ENCODE measurements at regions not wholly inside any gene's neighbourhood (a gene's known extent, or its start where the extent isn't known, plus 50 kb on each side); places are given as distances from the start of the nearest gene placed in this dataset.
A peak's percentile ranks its signal among the peaks of the same experiment; 100 is the strongest.

DNA sequence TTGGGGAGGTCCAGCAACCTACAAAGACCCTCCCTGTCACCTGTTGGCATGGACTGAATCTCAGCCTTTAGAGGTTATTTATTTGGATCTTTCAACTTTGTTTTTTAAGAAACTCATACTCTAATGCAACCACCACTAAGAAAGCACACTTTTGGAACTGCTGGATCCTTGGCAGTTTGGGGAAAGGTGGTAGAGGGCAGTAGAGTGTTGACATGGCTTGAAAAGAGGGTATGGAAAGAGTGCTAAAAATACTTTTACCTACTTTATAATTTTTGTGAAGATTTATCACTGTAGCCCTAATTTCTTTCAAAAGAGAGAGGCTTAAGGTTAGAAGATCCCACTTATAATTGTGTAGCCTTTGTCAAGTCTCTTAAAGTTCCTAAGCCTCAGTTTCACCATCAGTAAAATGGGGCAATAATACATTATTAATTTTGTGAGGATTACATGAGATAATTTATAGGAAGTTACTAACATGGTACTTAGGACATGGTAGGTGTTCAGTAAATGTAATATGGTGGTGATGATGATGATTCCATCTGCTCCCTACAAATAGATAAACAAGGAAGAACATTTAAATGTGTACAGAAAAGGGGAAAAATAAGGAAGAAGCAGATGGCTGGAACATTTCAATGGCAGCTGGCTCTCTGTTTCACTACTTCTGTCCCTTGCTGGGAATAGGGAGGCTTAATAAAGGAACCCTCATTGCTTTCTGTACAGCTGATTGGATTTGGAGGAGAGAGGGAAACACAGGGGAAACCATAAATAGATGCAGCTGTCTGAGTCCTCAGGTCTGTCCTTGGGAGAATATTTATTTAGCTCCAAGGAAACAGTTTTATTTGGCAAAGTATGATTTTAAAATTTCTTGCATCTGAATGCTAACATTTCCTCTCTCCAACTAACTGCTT, 208.4 kb upstream of the ADAMTS9 start:
- in situ Hi-C loops (cut with MboI; ENCODE audit: low pct_unique_long_range_greater_than_20kb in 2 of 9, low sequenced_read_pairs in 9 of 9, unreplicated experiment in 9 of 9), result no loop called here
- no peak for ATAC-seq (replicated peaks in 6 of 8)
- H3K4me3 ChIP-seq, result no peak overlapping the region
- peaks cover 0 to 5% of the 10 kb centered on the region in 2 donors for H3K4me1 ChIP-seq (replicated peaks in 1 of 2)
- no peak overlapping the region for H3K27ac ChIP-seq

DNA sequence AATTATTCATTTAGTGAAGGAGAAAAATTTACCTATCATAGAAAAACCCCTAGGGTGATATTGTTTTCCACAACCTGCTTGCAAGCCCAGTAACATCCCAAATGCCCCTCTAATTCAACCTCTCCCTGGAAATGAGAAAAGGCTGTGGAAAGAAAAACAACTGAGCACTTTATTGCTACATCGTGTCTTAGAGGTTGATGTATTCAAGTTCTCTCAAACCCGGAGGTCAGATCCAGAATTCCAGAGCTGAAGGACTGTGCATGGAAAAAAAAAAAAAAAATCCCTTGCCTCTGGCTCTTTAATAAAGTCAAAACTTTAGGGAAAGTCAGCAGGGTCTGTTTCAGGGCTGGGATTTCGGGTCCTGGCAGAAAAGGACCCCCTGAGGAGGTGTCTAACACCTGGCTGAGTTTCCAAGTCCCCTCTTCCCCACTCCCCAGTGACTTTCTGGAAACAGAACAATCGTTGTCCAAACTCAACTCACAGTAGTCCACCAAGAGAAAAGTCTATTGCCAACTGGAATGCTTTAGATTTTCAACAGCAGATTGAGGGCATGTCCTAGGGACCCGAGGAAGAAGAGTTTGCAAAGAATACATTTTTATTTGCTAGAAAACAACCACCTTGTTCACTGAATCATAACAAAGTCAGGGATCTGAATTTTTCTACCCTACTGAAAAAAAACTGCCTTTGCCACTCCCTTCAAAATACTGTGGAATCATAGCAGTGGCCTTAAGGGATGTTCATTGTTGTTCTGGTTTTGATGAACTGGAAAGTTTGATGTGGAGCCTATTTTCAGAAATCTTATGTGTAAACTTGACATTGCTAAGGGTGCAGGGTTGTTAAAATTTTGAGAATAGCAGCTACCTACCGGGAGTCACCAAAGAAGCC, 207.5 kb upstream of the ADAMTS9 start:
- peaks cover 3 to 8% of the 10 kb centered on the region in 2 donors for H3K4me1 ChIP-seq (replicated peaks in 1 of 2)
- H3K4me3 ChIP-seq, result no peak overlapping the region
- in situ Hi-C loops (cut with MboI; ENCODE audit: low pct_unique_long_range_greater_than_20kb in 2 of 9, low sequenced_read_pairs in 9 of 9, unreplicated experiment in 9 of 9), result no loop called here
- no peak overlapping the region for H3K27ac ChIP-seq
- no peak for ATAC-seq (replicated peaks in 6 of 8)
- 26 to 100% (median 46%) methylated on average over 1 to 6 of the region's 6 CpGs; no CpG with 5 or more reads in 1 of the 10 experiments for WGBS, 10 experiments

DNA sequence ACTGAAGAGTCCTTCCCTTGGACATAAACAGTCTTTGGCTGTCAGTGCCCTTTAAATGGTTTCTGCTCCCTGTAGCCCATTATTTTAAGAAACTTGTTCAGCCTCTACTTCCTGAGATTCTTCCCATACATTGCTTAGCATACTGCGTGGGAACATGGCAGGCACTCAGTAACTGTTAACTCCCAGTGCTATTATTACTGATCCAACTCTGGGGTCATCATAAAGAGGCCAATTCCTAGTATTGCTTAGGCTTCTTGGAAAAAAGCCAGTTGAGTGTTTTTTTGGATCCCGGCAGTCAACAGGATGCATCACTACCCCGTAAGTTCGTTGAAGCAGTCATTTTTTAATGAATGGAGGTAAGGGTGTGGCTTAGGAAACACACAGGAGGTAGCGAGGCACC, 206.2 kb upstream of the ADAMTS9 start:
- no peak for ATAC-seq (replicated peaks in 6 of 8)
- 50 to 100% (median 90%) methylated on average over 1 to 5 of the region's 5 CpGs; no CpG with 5 or more reads in 3 of the 10 experiments for WGBS, 10 experiments
- in situ Hi-C loops (cut with MboI; ENCODE audit: low pct_unique_long_range_greater_than_20kb in 2 of 9, low sequenced_read_pairs in 9 of 9, unreplicated experiment in 9 of 9), result no loop called here
- Histone ChIP-seq H3K27ac (no peak overlapping the region), H3K4me1 (replicated peaks in 1 of 2) (peaks cover 9 to 11% of the 10 kb centered on the region in 2 donors), H3K4me3 (no peak overlapping the region)

DNA sequence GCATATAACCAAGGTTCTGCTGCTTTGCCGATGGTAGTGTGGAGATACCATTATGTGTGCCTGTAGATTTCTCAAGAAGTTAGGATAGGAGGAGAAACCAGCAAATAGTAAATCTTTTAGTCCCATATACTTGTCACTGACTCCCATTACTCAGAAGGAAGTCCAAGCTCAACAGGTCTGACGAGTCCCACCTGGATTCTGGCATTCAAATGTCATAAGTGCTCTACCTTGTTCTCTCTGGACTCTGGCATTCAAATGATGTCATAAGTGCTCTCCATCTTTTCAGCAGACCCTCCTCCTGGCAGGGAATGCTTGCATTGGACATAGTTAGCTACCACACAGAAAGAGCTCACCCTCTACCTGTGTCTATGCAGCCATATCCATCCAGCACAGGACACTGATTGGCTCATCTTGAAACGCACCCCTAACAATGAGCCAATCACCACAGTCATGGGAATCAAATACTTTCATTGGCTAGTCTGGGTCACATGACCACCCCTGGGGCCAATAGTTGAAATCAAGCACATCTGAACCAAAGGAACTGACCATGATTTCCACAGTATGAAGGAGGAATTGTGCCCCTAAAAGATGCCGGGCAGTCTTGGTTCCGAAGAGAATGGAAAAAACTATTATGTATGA, 205.0 kb upstream of the ADAMTS9 start:
- Histone ChIP-seq H3K4me1 (replicated peaks in 1 of 2) (peaks cover 9 to 11% of the 10 kb centered on the region in 2 donors), H3K27ac (no peak overlapping the region), H3K4me3 (no peak overlapping the region)
- 40 to 100% (median 100%) methylated on average over 1 to 5 of the region's 5 CpGs; no CpG with 5 or more reads in 1 of the 10 experiments for WGBS, 10 experiments
- no peak for ATAC-seq (replicated peaks in 6 of 8)
- in situ Hi-C loops (cut with MboI; ENCODE audit: low pct_unique_long_range_greater_than_20kb in 2 of 9, low sequenced_read_pairs in 9 of 9, unreplicated experiment in 9 of 9), result no loop called here

DNA sequence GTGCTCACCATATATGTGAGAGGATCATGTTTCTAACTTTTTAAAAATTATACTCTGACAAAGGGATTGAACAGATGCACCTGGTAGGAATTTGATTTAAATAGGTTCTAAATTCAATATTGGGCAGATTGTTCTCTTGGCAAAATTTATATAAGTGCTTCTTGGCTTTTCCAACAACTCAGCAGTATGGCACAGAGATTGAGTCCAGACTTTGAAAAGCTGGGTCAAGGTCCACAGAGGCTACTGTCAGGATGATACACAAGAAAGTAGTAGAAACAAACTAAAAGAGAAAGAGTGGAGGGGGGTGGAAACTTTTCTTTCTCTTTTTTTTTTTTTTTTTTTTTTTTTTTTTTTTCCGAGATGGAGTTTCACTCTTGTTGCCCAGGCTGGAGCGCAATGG, 203.2 kb upstream of the ADAMTS9 start:
- H3K4me3 ChIP-seq, result no peak overlapping the region
- in situ Hi-C loops (cut with MboI; ENCODE audit: low pct_unique_long_range_greater_than_20kb in 2 of 9, low sequenced_read_pairs in 9 of 9, unreplicated experiment in 9 of 9), result no loop called here
- no peak overlapping the region for H3K27ac ChIP-seq
- 90 to 100% (median 100%) methylated on average over 1 to 2 of the region's 2 CpGs; no CpG with 5 or more reads in 7 of the 10 experiments for WGBS, 10 experiments
- no peak for ATAC-seq (replicated peaks in 6 of 8)
- H3K4me1 ChIP-seq (replicated peaks in 1 of 2), result peaks cover 9 to 11% of the 10 kb centered on the region in 2 donors

DNA sequence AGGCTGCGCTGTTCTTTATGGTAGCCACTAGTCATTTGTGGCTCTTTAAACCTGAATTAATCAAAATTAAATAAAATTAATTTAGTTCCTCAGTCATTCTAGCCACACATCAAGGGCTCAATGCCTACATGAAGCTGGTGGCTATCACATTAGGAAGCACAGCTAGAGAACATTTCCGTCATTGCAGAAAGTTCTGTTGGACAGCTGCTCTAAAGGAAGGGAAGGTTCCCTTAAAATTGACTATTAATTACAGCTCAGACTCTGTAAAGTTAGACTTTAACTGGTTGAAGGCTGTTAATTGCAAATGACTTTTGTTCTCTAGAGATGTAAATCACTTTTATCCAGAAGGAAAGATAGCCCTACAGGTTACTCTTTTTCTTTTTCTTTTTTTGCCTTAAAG, 202.7 kb upstream of the ADAMTS9 start:
- no peak overlapping the region for H3K27ac ChIP-seq
- in situ Hi-C loops (cut with MboI; ENCODE audit: low pct_unique_long_range_greater_than_20kb in 2 of 9, low sequenced_read_pairs in 9 of 9, unreplicated experiment in 9 of 9), result no loop called here
- no peak overlapping the region for H3K4me3 ChIP-seq
- peaks cover 9 to 11% of the 10 kb centered on the region in 2 donors for H3K4me1 ChIP-seq (replicated peaks in 1 of 2)
- ATAC-seq (replicated peaks in 6 of 8), result peak in 1 of 8 experiments; percentile 45
- WGBS, 10 experiments, result 64 to 100% (median 83%) methylated on average over 1 to 2 of the region's 2 CpGs; no CpG with 5 or more reads in 3 of the 10 experiments

DNA sequence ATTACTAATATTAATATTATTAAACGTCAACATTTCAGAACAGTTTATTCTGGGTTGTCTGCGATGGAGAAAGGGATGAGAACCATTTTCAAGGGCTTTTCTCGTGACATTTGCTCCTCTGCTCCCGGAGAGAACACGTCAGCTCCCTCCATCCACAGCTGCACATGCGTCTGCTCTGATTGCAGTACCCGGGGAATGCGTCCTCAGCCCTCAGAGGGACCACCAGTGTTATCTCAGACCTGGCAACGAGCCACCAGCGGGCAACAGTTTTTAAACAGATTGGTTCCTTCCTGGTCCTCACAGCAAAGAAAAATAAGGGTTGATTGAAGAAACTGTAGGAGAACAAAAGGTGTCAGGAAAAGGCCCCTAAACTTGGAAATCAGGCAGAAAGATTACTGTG, 202.2 kb upstream of the ADAMTS9 start:
- 47 to 100% (median 72%) methylated on average over 2 to 9 of the region's 10 CpGs; no CpG with 5 or more reads in 1 of the 10 experiments for WGBS, 10 experiments
- H3K27ac ChIP-seq, result no peak overlapping the region
- H3K4me1 ChIP-seq (replicated peaks in 1 of 2), result peaks cover 7 to 9% of the 10 kb centered on the region in 2 donors
- in situ Hi-C loops (cut with MboI; ENCODE audit: low pct_unique_long_range_greater_than_20kb in 2 of 9, low sequenced_read_pairs in 9 of 9, unreplicated experiment in 9 of 9), result no loop called here
- ATAC-seq (replicated peaks in 6 of 8), result peak in 4 of 8 experiments; percentile 59 to 63 (median 60)
- no peak overlapping the region for H3K4me3 ChIP-seq

DNA sequence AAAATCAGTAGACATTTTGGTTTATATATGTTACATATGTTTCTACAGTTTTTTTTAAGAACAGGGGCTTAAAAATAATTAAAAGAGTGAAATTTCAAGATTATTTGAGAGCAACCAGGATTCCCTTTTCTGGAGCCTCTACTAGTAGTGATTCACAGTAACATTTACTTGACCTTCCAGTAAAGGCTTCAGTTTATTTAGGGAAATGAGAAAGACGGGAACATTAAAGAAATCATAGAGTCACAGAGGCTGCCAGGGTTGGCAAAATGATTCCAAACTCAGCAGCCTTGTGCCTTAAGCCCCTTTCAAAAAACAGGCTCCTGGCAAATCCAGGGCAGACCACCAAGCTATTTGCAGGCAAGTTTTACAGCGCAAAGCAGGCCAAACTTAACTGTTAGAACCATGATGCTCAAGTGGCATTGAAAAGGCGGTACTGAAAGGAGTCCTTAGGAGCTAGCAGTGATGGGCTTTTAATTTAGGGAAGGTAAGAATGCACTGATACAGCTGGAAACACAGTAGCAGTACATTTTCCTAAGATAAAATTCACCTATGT, 201.1 kb upstream of the ADAMTS9 start:
- no peak for ATAC-seq (replicated peaks in 6 of 8)
- no peak overlapping the region for H3K4me3 ChIP-seq
- 74 to 100% (median 91%) methylated on average over 1 to 3 of the region's 3 CpGs; no CpG with 5 or more reads in 2 of the 10 experiments for WGBS, 10 experiments
- in situ Hi-C loops (cut with MboI; ENCODE audit: low pct_unique_long_range_greater_than_20kb in 2 of 9, low sequenced_read_pairs in 9 of 9, unreplicated experiment in 9 of 9), result no loop called here
- no peak overlapping the region for H3K27ac ChIP-seq
- H3K4me1 ChIP-seq (replicated peaks in 1 of 2), result peaks cover 6 to 9% of the 10 kb centered on the region in 2 donors

DNA sequence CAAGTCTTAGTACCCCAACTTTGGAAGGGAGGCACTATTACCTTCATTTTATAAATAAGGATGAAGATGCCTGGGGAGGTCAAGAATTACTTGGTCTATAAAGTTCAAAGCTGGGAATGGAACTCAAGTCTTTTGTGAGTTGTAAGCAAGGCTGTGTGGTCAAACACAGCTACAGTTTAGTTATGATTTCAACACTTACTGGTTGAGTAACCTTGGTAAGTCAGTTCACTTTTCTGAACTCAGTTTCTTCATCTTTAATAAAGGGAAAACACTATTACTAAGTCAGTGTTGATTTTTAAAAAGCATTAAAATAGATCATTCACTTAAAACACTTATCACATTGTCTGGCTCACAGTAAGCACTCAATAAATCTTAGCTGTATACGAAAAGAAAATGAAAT, 200.4 kb upstream of the ADAMTS9 start:
- H3K27ac ChIP-seq, result no peak overlapping the region
- peaks cover 6 to 9% of the 10 kb centered on the region in 2 donors for H3K4me1 ChIP-seq (replicated peaks in 1 of 2)
- WGBS, 10 experiments, result 50 to 100% (median 89%) methylated on average over 1 of the region's 1 CpG; no CpG with 5 or more reads in 3 of the 10 experiments
- ATAC-seq (replicated peaks in 6 of 8), result no peak
- no peak overlapping the region for H3K4me3 ChIP-seq
- in situ Hi-C loops (cut with MboI; ENCODE audit: low pct_unique_long_range_greater_than_20kb in 2 of 9, low sequenced_read_pairs in 9 of 9, unreplicated experiment in 9 of 9), result no loop called here

DNA sequence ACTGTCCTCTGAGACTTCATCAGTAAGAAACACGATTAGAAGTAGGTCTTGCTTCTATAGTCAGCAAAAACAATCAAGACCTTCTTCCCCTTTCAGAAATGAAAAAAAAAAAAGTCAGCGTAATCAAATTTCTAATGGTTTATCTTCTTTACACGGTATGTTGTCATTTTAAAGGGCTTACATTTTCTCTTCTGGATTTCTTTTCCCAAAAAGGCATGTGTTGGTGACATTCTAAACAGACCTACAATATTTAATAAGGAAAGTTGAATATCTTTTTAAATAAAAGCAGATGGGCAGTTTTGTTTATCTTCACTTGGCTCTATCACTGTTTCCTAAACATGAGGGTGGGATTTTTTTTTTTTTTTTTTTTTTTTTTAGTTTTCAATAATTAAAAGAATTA, 197.3 kb upstream of the ADAMTS9 start:
- in situ Hi-C loops (cut with MboI; ENCODE audit: low pct_unique_long_range_greater_than_20kb in 2 of 9, low sequenced_read_pairs in 9 of 9, unreplicated experiment in 9 of 9), result no loop called here
- 25 to 100% (median 81%) methylated on average over 2 to 3 of the region's 3 CpGs for WGBS, 10 experiments
- Histone ChIP-seq H3K4me3 (no peak overlapping the region), H3K4me1 (replicated peaks in 1 of 2) (peaks cover under 1 to 3% of the 10 kb centered on the region in 2 donors), H3K27ac (no peak overlapping the region)
- ATAC-seq (replicated peaks in 6 of 8), result no peak

DNA sequence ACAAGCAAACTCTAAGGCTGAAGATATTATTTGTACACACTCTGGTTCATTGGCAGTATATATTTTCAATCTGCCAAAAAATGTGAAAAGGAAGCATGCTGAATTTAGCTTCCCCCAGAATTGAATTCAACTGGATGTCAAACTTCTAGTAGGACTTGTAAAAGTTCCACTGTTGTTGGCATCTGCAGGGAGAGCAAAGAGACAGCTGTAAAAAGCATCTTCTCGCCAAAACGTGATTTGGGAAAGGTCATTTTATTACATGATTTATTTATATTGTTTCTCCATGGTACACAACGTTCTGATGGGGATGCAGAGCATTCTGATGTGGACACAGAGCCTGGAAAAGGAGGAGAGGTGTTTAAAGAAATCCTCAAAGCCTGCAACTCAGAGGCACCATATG, 196.7 kb upstream of the ADAMTS9 start:
- 6 to 92% (median 63%) methylated on average over 2 to 3 of the region's 3 CpGs; no CpG with 5 or more reads in 1 of the 10 experiments for WGBS, 10 experiments
- in situ Hi-C loops (cut with MboI; ENCODE audit: low pct_unique_long_range_greater_than_20kb in 2 of 9, low sequenced_read_pairs in 9 of 9, unreplicated experiment in 9 of 9), result no loop called here
- H3K4me1 ChIP-seq (replicated peaks in 1 of 2), result no peaks in the 10 kb centered on the region
- ATAC-seq (replicated peaks in 6 of 8), result no peak
- no peak overlapping the region for H3K4me3 ChIP-seq
- H3K27ac ChIP-seq, result no peak overlapping the region

DNA sequence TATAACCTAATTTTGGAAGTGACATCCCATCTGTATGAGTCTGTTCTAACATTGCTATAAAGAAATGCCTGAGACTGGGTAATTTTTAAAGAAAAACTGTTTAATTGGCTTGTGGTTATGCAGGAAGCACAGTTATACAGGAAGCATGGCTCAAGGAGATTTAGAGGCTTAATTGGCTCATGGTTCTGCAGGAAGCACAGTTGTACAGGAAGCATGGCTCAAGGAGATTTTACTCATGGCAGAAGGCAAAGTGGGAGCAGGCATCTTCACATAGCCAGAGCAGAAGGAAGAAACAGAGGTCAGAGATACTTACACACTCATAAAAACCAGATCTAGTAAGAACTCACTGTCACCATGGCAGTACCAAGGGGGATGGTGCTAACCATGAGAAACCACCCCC, 193.1 kb upstream of the ADAMTS9 start:
- in situ Hi-C loops (cut with MboI; ENCODE audit: low pct_unique_long_range_greater_than_20kb in 2 of 9, low sequenced_read_pairs in 9 of 9, unreplicated experiment in 9 of 9), result no loop called here
- no peaks in the 10 kb centered on the region for H3K4me1 ChIP-seq (replicated peaks in 1 of 2)
- H3K4me3 ChIP-seq, result no peak overlapping the region
- H3K27ac ChIP-seq, result no peak overlapping the region
- ATAC-seq (replicated peaks in 6 of 8), result no peak
